HG02798 (cell line): ENCODE measurements at regions not wholly inside any gene's neighbourhood (a gene's known extent, or its start where the extent isn't known, plus 50 kb on each side); places are given as distances from the start of the nearest gene placed in this dataset.
A peak's percentile ranks its signal among the peaks of the same experiment; 100 is the strongest.

Experiments used
- ATAC-seq: cut with Tn5 transposase; IDR thresholded peaks from one replicate; pipeline ENCODE4 v1.9.1; 2021; ENCODE audit warnings: mild to moderate bottlenecking; ENCODE audit not compliant: unreplicated experiment, poor library complexity

- no peak for ATAC-seq
Measured at GRCh38 chr18:2303517-2304238, 267.6 kb downstream of the METTL4 start.

GRCh38 chr18:2304378-2305175 lies 266.7 kb downstream of the METTL4 start:
- ATAC-seq, result no peak

GRCh38 chr18:2306606-2307005 lies 264.7 kb downstream of the METTL4 start:
- no peak for ATAC-seq

- no peak for ATAC-seq
Measured at GRCh38 chr18:2310886-2311285, 260.4 kb downstream of the METTL4 start.

- ATAC-seq, result peak; percentile 76
Measured at GRCh38 chr18:2312440-2312839, 258.9 kb downstream of the METTL4 start.

- no peak for ATAC-seq
Measured at GRCh38 chr18:2313332-2313731, 258.0 kb downstream of the METTL4 start.

GRCh38 chr18:2316082-2316750 lies 255.1 kb downstream of the METTL4 start:
- no peak for ATAC-seq

GRCh38 chr18:2316751-2317696 lies 254.3 kb downstream of the METTL4 start:
- no peak for ATAC-seq

- no peak for ATAC-seq
Measured at GRCh38 chr18:2324459-2324858, 246.8 kb downstream of the METTL4 start.

GRCh38 chr18:2325308-2325849 lies 245.9 kb downstream of the METTL4 start:
- no peak for ATAC-seq

GRCh38 chr18:2325933-2326332 lies 245.4 kb downstream of the METTL4 start:
- no peak for ATAC-seq

- no peak for ATAC-seq
Measured at GRCh38 chr18:2326999-2327398, 244.3 kb downstream of the METTL4 start.

- no peak for ATAC-seq
Measured at GRCh38 chr18:2330764-2331163, 240.5 kb downstream of the METTL4 start.

GRCh38 chr18:2331491-2331890 lies 239.8 kb downstream of the METTL4 start:
- ATAC-seq, result no peak

GRCh38 chr18:2336690-2337392 lies 234.5 kb downstream of the METTL4 start:
- no peak for ATAC-seq

- peak; percentile 91 for ATAC-seq
Measured at GRCh38 chr18:2337552-2338141, 233.7 kb downstream of the METTL4 start.

GRCh38 chr18:2338601-2339000 lies 232.7 kb downstream of the METTL4 start:
- no peak for ATAC-seq

GRCh38 chr18:2340335-2340734 lies 231.0 kb downstream of the METTL4 start:
- no peak for ATAC-seq

GRCh38 chr18:2348003-2348402 lies 223.3 kb downstream of the METTL4 start:
- ATAC-seq, result no peak
